HepG2 (cell line): ENCODE measurements at regions not wholly inside any gene's neighbourhood (a gene's known extent, or its start where the extent isn't known, plus 50 kb on each side); places are given as distances from the start of the nearest gene placed in this dataset.

ENCODE experiments used
- ATAC-seq: fragments of 200-7000 bp; cut with Tn5 transposase; 3 replicates; pipeline ENCODE4 v1.9.1; 2020; ENCODE audit warnings: mild to moderate bottlenecking, moderate library complexity
- BruUV-seq: library from RNA; stranded (reverse); fragments of 400-500 nt; replicated peaks from 2 replicates; lab custom pipeline; 2021; lab: Mats Ljungman, UMichigan
- CTCF ChIA-PET: fragments of 300-600 bp; formaldehyde crosslinking; extraction: SDS; loops from one replicate; lab custom pipeline; 2021; ENCODE audit warnings: low total read pairs, inconsistent platforms, low intra/inter-chr PET ratio; lab: Yijun Ruan, JAX
- POLR2A ChIA-PET: fragments of 350-600 bp; sonication (Branson Sonifier 250); formaldehyde crosslinking; loops from one replicate; lab custom pipeline; 2020; ENCODE audit warnings: antibody characterized with exemption, inconsistent platforms; lab: Yijun Ruan, JAX
- DNase-seq: peaks from one replicate; pipeline ENCODE4 v3.0.0-alpha.2; 2015; ENCODE audit warnings: low spot score
- FAIRE-seq: peaks from 3 replicates; lab custom pipeline; 2011; peaks lifted over from hg19 to GRCh38; lab: Jason Lieb, UNC
- H2AFZ ChIP-seq: one replicate; pipeline ENCODE4 v1.6.1; 2011; ENCODE audit warnings: low read length, inconsistent platforms
- H3K27ac ChIP-seq: fragments of 300-600 bp; 3 replicates; pipeline ENCODE4 v1.8.0; 2011; ENCODE audit warnings: mixed run types, mild to moderate bottlenecking, mixed read lengths, low read length, inconsistent platforms; ENCODE audit not compliant: insufficient read depth; ENCODE audit errors: extremely low read length
- H3K27me3 ChIP-seq, 2 experiments: fragments of 200-600 bp in 1 of 2; 2 replicates in 1 of 2; 3 replicates in 1 of 2; pipeline versions ENCODE4 v1.6.0 to v1.8.0; 2011; ENCODE audit warnings: low read length in 2 of 2, mild to moderate bottlenecking in 2 of 2, moderate library complexity in 2 of 2, inconsistent platforms in 1 of 2; ENCODE audit not compliant: insufficient read depth in 2 of 2, control insufficient read depth in 1 of 2
- H3K36me3 ChIP-seq, 2 experiments: fragments of 200-600 bp in 1 of 2; replicated peaks in 1 of 2; 2 replicates in 1 of 2; 3 replicates in 1 of 2; pipeline versions ENCODE4 v1.5.1 to v1.8.0; 2011; ENCODE audit warnings: low read length in 2 of 2, inconsistent platforms in 1 of 2; ENCODE audit not compliant: insufficient read depth in 2 of 2, control insufficient read depth in 1 of 2
- H3K4me1 ChIP-seq: 2 replicates; pipeline ENCODE4 v1.5.1; 2012; ENCODE audit warnings: low read length, inconsistent platforms; ENCODE audit not compliant: insufficient read depth
- H3K4me2 ChIP-seq: 2 replicates; pipeline ENCODE4 v1.6.0; 2011; ENCODE audit warnings: low read depth, low read length, inconsistent platforms
- H3K4me3 ChIP-seq, 3 experiments: fragments of 200-600 bp in 1 of 3; sonication (generic), shearing (Covaris generic) in 1 of 3; replicated peaks in 1 of 3; 2 replicates each; pipeline ENCODE4 v1.5.1; 2011 to 2016; ENCODE audit warnings: low read length in 3 of 3, inconsistent platforms in 2 of 3, low read depth in 2 of 3, mild to moderate bottlenecking in 2 of 3, control low read depth in 1 of 3, mixed read lengths in 1 of 3; ENCODE audit not compliant: insufficient read depth in 1 of 3
- H3K79me2 ChIP-seq: one replicate; pipeline ENCODE4 v1.6.1; 2011; ENCODE audit warnings: low read length, inconsistent platforms; ENCODE audit not compliant: insufficient read depth
- H3K9ac ChIP-seq: 2 replicates; pipeline ENCODE4 v1.6.0; 2011; ENCODE audit warnings: mild to moderate bottlenecking, low read depth, low read length, inconsistent platforms; ENCODE audit not compliant: insufficient read depth
- H3K9me3 ChIP-seq: 2 replicates; pipeline ENCODE4 v1.5.1; 2012; ENCODE audit warnings: mild to moderate bottlenecking, low read length
- H4K20me1 ChIP-seq: 2 replicates; pipeline ENCODE4 v1.6.0; 2011; ENCODE audit warnings: inconsistent platforms, mild to moderate bottlenecking, low read length, moderate library complexity; ENCODE audit not compliant: insufficient read depth
- HCFC1 ChIP-seq: fragments of 150-350 bp; IDR thresholded peaks from 2 replicates; pipeline ENCODE4 v1.6.1; 2014; ENCODE audit warnings: low read depth, low read length
- MAFK ChIP-seq, 2 experiments: IDR thresholded peaks in 1 of 2; conservative IDR thresholded peaks in 1 of 2; 2 replicates each; pipeline ENCODE4 v1.6.1; 2011; ENCODE audit warnings: improper control_type of control experiment in 2 of 2, low read length in 2 of 2
- NAIF1 ChIP-seq: sonication (generic); formaldehyde crosslinking; IDR thresholded peaks from 2 replicates; pipeline ENCODE4 v1.5.0; 2020; ENCODE audit warnings: mild to moderate bottlenecking, missing genetic modification reagents, borderline replicate concordance
- NFE2L2 ChIP-seq: fragments of 150-350 bp; IDR thresholded peaks from 2 replicates; pipeline ENCODE4 v1.6.1; 2014; ENCODE audit warnings: low read length
- NPAS2 ChIP-seq: sonication (generic); formaldehyde crosslinking; IDR thresholded peaks from 2 replicates; pipeline ENCODE4 v1.8.0; 2022; ENCODE audit warnings: mild to moderate bottlenecking, missing genetic modification reagents, borderline replicate concordance
- PRMT3 ChIP-seq: sonication (generic); formaldehyde crosslinking; IDR thresholded peaks from 2 replicates; pipeline ENCODE4 v1.8.1; 2022; ENCODE audit warnings: low read depth, mild to moderate bottlenecking, moderate library complexity, missing genetic modification reagents, borderline replicate concordance
- SRSF4 ChIP-seq: fragments of 200-400 bp; formaldehyde crosslinking; IDR thresholded peaks from one replicate; pipeline ENCODE4 v1.6.1; 2018; ENCODE audit warnings: mild to moderate bottlenecking, low read depth, low read length, moderate library complexity; ENCODE audit not compliant: poor library complexity, severe bottlenecking
- TSC22D2 ChIP-seq: sonication (generic); formaldehyde crosslinking; IDR thresholded peaks from 2 replicates; pipeline ENCODE4 v1.5.1; 2020; ENCODE audit warnings: missing genetic modification reagents, mild to moderate bottlenecking, borderline replicate concordance
- ZEB1 ChIP-seq: IDR thresholded peaks from 2 replicates; pipeline ENCODE4 v1.6.1; 2012; ENCODE audit warnings: mild to moderate bottlenecking, low read depth, inconsistent platforms; ENCODE audit not compliant: insufficient replicate concordance
- ZFX ChIP-seq: sonication (generic); formaldehyde crosslinking; IDR thresholded peaks from 2 replicates; pipeline ENCODE4 v1.4.0; 2020; ENCODE audit warnings: mild to moderate bottlenecking, low read depth, missing genetic modification reagents, moderate library complexity
- WGBS: methylation state at CpG from one replicate; pipeline ENCODE4 v1.1.6; 2017; ENCODE audit warnings: low lambda C conversion rate; 5-methylcytosine and 5-hydroxymethylcytosine counted together
- in situ Hi-C: cut with HindIII; loops from 2 replicates; pipeline ENCODE4 v1.10.0; 2017; ENCODE audit warnings: low pct_unique_long_range_greater_than_20kb; ENCODE audit not compliant: extremely low pct_ligation_motif_present
- intact Hi-C: fragments of 100-400 bp; cut with micrococcal nuclease; formaldehyde crosslinking; loops from one replicate; pipeline ENCODE4 v1.10.0; 2022; ENCODE audit not compliant: unreplicated experiment
- TF ChIP-seq, protein P1 (sequence below): sonication (generic); formaldehyde crosslinking; IDR thresholded peaks from 2 replicates; pipeline ENCODE4 v1.4.0; 2020; ENCODE audit warnings: missing genetic modification reagents, borderline replicate concordance
- TF ChIP-seq, protein P2 (sequence below): sonication (generic); formaldehyde crosslinking; conservative IDR thresholded peaks from 2 replicates; pipeline ENCODE4 v1.8.0; 2022; ENCODE audit warnings: missing genetic modification reagents
- TF ChIP-seq, protein P3 (sequence below): sonication (generic); formaldehyde crosslinking; IDR thresholded peaks from 2 replicates; pipeline ENCODE4 v1.5.1; 2020; ENCODE audit warnings: mild to moderate bottlenecking, missing genetic modification reagents
- TF ChIP-seq, protein P4 (sequence below): sonication (generic); formaldehyde crosslinking; IDR thresholded peaks from 2 replicates; pipeline ENCODE4 v1.4.0; 2020; ENCODE audit warnings: missing genetic modification reagents

DNA sequence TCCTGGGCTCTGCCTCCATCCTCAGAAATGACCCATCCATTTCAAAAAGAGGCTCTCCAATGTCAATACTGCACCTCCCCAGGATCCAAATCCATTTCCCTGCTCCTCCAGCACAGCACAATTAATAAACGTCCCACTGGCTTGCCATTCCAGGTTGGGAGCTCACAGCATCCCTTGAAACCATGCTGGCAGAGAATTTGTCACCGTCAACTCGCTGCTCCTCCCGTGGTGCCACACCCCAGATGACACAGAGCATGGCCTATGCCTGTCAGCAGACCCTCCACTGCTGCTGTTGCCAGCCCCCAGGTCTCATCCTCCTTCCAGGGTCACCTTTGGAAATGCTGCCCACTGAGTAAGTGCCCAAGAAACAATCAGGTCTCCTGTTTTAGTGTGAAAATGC lies 53.0 kb upstream of the UQCRFS1 start:
- in situ Hi-C loops (loop anchor here (10.0 kb wide), 1 partner anchor 531 kb away; no protein-coding TSS in a partner anchor), intact Hi-C loops (no loop called here)
- BruUV-seq, result no TSS peak
- POLR2A ChIA-PET, result no interaction called here
- no peak for DNase-seq
- WGBS, result 4% methylated on average over 4 of the region's 4 CpGs
- Histone ChIP-seq H3K27me3 (peaks cover 0 to 5% of the 10 kb centered on the region in 2 experiments; a peak in 1 of 5 replicates), H3K9ac (no peak overlapping the region), H3K79me2 (no peaks in the 10 kb centered on the region), H3K4me3 (no peak overlapping the region), H3K4me1 (no peaks in the 10 kb centered on the region), H4K20me1 (no peaks in the 10 kb centered on the region), H3K9me3 (no peaks in the 10 kb centered on the region), H2AFZ (no peak overlapping the region), H3K27ac (no peak overlapping the region), H3K36me3 (no peaks in the 10 kb centered on the region), H3K4me2 (no peak overlapping the region)
- no peak for ATAC-seq
- CTCF ChIA-PET, result no interaction called here
- no peak for FAIRE-seq
- TF ChIP-seq, protein P1, sequence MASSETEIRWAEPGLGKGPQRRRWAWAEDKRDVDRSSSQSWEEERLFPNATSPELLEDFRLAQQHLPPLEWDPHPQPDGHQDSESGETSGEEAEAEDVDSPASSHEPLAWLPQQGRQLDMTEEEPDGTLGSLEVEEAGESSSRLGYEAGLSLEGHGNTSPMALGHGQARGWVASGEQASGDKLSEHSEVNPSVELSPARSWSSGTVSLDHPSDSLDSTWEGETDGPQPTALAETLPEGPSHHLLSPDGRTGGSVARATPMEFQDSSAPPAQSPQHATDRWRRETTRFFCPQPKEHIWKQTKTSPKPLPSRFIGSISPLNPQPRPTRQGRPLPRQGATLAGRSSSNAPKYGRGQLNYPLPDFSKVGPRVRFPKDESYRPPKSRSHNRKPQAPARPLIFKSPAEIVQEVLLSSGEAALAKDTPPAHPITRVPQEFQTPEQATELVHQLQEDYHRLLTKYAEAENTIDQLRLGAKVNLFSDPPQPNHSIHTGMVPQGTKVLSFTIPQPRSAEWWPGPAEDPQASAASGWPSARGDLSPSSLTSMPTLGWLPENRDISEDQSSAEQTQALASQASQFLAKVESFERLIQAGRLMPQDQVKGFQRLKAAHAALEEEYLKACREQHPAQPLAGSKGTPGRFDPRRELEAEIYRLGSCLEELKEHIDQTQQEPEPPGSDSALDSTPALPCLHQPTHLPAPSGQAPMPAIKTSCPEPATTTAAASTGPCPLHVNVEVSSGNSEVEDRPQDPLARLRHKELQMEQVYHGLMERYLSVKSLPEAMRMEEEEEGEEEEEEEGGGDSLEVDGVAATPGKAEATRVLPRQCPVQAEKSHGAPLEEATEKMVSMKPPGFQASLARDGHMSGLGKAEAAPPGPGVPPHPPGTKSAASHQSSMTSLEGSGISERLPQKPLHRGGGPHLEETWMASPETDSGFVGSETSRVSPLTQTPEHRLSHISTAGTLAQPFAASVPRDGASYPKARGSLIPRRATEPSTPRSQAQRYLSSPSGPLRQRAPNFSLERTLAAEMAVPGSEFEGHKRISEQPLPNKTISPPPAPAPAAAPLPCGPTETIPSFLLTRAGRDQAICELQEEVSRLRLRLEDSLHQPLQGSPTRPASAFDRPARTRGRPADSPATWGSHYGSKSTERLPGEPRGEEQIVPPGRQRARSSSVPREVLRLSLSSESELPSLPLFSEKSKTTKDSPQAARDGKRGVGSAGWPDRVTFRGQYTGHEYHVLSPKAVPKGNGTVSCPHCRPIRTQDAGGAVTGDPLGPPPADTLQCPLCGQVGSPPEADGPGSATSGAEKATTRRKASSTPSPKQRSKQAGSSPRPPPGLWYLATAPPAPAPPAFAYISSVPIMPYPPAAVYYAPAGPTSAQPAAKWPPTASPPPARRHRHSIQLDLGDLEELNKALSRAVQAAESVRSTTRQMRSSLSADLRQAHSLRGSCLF (CRISPR knock-in tag), result no peak
- TF ChIP-seq MAFK (conservative IDR thresholded peaks at IDR 0.05 in 1 of 2, IDR thresholded peaks at IDR 0.05 in 1 of 2; ENCODE audit: low read length in 2 of 2) (no peak), PRMT3 (CRISPR knock-in tag) (no peak), NPAS2 (CRISPR knock-in tag) (no peak), TSC22D2 (CRISPR knock-in tag) (no peak), SRSF4 (no peak), ZFX (no peak), NAIF1 (CRISPR knock-in tag) (no peak), NFE2L2 (no peak), ZEB1 (no peak), HCFC1 (no peak)
- TF ChIP-seq, protein P2, sequence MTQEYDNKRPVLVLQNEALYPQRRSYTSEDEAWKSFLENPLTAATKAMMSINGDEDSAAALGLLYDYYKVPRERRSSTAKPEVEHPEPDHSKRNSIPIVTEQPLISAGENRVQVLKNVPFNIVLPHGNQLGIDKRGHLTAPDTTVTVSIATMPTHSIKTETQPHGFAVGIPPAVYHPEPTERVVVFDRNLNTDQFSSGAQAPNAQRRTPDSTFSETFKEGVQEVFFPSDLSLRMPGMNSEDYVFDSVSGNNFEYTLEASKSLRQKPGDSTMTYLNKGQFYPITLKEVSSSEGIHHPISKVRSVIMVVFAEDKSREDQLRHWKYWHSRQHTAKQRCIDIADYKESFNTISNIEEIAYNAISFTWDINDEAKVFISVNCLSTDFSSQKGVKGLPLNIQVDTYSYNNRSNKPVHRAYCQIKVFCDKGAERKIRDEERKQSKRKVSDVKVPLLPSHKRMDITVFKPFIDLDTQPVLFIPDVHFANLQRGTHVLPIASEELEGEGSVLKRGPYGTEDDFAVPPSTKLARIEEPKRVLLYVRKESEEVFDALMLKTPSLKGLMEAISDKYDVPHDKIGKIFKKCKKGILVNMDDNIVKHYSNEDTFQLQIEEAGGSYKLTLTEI, result no peak
- TF ChIP-seq, protein P3, sequence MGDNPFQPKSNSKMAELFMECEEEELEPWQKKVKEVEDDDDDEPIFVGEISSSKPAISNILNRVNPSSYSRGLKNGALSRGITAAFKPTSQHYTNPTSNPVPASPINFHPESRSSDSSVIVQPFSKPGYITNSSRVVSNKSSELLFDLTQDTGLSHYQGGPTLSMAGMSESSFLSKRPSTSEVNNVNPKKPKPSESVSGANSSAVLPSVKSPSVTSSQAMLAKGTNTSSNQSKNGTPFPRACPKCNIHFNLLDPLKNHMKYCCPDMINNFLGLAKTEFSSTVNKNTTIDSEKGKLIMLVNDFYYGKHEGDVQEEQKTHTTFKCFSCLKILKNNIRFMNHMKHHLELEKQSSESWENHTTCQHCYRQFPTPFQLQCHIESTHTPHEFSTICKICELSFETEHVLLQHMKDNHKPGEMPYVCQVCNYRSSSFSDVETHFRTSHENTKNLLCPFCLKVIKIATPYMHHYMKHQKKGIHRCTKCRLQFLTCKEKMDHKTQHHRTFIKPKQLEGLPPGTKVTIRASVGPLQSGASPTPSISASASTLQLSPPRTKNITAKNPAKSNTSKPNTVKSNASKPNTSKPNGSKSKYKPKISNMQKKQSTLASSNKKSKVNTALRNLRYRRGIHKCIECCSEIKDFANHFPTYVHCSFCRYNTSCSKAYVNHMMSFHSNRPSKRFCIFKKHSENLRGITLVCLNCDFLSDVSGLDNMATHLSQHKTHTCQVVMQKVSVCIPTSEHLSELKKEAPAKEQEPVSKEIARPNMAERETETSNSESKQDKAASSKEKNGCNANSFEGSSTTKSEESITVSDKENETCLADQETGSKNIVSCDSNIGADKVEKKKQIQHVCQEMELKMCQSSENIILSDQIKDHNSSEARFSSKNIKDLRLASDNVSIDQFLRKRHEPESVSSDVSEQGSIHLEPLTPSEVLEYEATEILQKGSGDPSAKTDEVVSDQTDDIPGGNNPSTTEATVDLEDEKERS (CRISPR knock-in tag), result no peak
- TF ChIP-seq, protein P4, sequence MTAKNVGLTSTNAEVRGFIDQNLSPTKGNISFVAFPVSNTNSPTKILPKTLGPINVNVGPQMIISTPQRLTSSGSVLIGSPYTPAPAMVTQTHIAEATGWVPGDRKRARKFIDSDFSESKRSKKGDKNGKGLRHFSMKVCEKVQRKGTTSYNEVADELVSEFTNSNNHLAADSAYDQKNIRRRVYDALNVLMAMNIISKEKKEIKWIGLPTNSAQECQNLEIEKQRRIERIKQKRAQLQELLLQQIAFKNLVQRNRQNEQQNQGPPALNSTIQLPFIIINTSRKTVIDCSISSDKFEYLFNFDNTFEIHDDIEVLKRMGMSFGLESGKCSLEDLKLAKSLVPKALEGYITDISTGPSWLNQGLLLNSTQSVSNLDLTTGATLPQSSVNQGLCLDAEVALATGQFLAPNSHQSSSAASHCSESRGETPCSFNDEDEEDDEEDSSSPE (CRISPR knock-in tag), result no peak
